GM18511 (cell line): ENCODE measurements at regions not wholly inside any gene's neighbourhood (a gene's known extent, or its start where the extent isn't known, plus 50 kb on each side); places are given as distances from the start of the nearest gene placed in this dataset.
"Not testable (repeated sequence)": the region's sequence is repeated elsewhere in the genome, so short reads cannot be mapped to it uniquely, and the experiment has no call there.

Source experiments
- ATAC-seq: cut with Tn5 transposase; IDR thresholded peaks from one replicate; pipeline ENCODE4 v1.9.1; 2021; ENCODE audit warnings: mild to moderate bottlenecking, moderate library complexity; ENCODE audit not compliant: unreplicated experiment

DNA sequence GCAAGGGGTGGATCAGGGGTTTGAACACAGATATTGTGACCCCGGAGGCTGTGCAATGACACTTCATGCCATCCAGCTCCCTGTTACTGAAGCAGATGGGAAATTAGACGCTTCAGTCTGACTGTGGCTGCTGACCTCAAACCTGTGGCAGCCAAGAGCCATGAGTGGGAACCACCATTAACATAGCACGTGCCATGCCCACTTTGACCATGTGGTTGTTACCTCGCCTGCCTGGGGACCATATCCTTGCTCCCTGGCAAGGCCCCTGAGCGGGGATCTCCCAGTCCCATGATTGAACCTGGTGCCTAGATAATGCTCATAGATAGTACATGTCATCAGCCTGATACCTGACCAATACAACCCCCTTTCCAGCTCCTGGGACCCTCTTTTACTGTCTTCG is 68.9 kb downstream of the CYP26B1 start:
- ATAC-seq: no peak

DNA sequence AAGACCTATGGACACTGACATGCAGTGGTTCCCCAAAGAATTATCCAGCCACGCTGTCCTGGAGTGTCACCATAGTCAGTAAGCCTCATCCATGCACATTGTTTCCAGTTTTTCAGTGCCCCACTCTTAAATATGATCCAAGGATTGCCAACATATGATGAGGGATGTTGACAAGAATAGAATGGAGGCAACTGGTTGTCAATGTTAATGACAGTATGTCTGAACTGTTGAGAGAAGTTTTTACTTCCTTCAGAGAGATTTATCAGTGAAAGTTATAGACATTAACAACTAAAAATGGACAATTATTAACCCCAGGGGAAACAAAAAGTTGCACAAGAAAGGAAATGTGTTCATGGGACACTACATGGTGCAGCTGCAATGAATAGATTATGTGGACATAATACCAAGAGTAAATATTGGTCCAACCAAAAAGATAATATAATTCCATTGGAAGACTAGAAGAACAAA is 69.9 kb downstream of the CYP26B1 start:
- no peak for ATAC-seq

DNA sequence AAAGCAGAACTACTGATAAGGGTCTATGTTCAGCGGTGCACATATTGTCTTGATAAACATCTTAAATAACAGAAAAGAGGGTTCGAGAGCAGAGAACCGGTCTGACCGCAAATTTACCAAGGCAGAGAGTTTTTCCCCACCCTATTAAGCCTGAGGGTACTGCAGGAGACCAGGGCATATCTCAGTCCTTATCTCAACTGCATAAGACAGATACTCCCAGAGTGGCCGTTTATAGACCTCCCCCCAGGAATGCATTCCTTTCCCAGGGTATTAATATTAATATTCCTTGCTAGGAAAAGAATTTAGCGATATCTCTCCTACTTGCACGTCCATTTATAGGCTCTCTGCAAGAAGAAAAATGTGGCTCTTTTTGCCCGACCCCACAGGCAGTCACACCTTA is 74.3 kb downstream of the CYP26B1 start:
- not testable (repeated sequence) for ATAC-seq

DNA sequence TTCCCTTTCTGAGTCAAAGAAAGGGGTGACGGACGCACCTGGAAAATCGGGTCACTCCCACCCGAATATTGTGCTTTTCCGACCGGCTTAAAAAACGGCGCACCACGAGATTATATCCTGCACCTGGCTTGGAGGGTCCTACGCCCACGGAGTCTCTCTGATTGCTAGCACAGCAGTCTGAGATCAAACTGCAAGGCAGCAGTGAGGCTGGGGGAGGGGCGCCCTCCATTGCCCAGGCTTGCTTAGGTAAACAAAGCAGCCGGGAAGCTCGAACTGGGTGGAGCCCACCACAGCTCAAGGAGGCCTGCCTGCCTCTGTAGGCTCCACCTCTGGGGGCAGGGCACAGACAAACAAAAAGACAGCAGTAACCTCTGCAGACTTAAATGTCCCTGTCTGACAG is 83.5 kb downstream of the CYP26B1 start:
- ATAC-seq: not testable (repeated sequence)

DNA sequence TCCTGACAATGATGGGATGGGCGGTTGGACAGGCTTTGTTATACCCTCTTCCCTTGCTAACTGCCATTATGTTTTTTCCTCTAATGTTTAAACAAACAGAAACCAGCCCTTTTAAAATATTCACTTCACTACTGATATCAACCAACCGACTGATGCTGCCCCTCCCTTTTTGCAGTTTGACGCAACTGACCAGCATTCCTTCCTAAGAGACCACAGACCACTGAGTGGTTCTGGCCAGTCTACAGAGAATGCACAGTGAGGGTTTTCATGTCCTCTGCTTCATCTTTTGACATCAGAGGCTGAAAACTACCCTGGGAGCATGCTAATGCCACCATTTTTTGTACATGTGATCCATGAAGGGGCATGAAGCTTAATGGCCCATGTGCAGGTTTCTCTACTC is 85.3 kb downstream of the CYP26B1 start:
- no peak for ATAC-seq

DNA sequence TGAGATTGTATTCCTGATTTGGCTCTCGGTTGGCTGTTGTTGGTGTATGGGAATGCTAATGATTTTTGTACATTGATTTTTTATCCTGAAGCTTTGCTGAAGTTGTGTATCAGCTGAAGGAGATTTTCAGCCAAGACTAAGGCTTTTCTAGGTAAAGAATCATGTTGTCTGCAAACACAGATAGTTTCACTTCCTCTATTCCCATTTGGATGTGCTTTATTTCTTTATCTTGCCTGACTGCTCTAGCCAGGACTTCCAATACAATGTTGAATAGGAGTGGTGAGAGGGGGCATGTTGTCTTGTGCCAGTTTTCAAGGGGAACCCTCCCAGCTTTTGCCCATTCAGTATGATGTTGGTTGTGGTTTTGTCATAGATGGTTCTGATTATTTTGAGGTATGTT is 90.4 kb downstream of the CYP26B1 start:
- ATAC-seq: no peak

DNA sequence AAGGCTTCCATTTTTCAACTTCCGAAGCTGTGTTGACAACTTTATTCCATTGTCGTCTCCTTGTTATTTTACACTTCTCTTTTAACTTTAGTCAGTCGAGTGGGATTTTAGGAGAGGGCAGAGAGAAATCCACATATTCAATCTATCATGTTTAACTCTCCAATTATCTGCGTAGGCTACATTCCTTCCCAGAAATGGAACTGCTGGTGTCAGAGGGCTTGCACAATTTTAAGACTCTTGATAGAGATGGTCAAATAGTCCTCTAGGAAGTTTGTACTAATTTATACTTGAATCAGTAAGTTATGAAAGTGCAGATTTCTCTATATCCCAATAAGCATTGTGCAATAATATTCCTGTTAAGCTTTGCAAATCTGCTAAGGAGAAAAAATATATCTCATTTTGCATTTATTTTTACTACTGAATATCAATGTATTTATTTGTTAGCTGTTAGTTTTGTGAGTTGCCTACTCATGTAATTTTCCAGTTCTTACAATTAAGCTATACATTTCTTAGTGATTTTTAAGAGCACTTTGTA is 95.6 kb downstream of the CYP26B1 start:
- ATAC-seq: no peak

DNA sequence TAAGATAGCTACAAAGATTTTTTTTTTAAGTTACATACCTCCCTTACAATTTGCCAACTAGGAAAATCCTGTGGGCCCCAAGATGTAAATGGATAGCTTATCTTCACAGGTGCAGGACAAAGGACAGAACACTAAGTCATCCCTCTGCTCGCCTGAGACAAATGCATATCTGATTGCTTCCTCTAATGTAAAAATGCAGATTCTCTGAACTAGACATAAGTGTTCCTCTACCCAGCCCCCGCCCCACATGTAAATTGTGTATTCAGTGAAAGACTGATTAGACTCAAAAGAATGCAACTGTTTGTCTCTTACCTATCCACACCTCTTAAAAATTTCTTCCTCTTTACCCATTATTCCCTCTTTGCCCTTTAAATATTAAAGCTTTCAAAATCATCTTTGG is 96.5 kb downstream of the CYP26B1 start:
- ATAC-seq: no peak

DNA sequence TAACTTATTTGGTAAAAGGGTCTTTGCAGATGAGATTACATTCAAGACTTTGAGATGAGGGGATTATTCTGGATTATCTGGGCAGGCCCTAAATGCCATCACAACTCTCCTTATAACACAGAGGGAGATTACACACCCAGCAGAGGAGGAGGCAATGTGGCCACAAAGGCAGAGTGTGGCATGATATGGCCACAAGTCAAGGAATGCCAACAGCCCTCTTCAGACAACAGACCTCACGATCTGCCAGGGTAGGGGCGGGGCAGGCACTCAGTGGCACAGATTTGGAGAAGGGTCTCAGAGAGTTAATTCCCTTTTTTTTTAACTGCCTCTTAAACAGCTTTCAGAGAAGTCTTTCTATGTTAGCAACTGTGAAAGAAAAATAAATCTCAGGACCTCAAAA is 96.9 kb downstream of the CYP26B1 start:
- no peak for ATAC-seq

DNA sequence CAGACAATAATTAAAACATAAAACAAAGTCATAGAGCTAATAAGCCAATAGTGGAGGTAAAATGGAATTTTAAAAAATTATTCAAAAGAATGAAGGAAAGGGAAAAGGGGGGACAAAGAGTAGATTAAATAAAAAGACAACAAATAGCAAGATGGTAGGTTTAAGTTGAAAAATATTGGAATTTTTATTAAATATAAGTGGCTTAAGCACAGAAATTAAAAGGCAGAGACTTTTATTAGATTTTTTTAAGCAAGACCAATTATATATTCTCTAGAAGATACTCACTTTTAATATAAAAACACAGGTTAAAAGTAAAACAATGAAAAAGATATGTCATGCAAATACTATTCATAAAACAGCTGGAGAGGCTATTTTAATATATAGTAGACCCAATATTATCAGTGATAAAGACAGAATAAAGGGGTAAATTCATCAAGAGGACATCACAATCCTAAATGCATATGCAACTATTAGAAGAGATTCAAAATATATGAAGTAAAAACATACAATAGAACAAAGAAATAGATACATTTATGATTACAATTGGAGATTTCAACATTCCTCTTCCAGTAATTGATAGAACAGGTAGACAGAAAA is 98.7 kb downstream of the CYP26B1 start:
- ATAC-seq: no peak

DNA sequence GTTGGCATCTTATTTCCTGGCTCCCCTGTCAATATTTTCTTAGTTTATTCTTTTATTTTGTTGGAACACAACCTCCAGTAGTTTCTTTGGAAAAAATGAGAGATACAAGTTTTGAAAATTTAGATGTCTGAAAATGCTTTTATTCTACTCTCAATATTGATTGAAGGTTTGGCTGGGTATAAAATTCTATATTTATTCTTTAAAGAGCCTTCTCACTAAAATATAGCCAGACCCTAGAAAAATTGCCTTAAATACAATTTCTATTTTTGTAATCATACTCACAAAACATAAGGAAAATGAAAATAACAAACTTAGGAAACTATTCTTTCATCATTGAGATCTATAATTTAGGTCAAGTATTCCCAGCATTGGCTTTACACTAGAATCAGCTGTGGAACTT is 103.7 kb downstream of the CYP26B1 start:
- ATAC-seq: no peak

DNA sequence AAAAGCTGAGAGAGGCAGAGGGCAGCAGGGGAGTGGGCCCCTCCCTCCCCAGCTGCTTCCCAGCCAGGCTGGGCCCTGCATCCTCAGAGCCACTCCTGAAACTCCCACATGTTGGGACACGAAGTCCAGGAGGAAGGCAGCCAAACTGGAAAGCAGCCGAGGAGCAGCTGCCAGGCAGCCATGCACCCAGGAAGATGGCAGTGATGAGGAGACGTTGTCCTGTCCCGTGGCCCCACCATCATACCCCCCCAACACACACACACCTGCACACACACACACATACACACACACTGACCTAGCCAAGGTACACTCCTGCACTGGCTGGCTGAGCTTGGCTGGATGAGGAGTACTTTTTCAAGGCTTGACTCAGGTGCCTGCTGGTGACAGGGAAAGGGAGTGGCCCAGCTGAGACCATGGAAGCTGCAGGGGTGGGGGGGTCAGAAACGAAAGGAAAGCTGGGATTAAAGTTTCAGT is 106.0 kb downstream of the CYP26B1 start:
- ATAC-seq: no peak

DNA sequence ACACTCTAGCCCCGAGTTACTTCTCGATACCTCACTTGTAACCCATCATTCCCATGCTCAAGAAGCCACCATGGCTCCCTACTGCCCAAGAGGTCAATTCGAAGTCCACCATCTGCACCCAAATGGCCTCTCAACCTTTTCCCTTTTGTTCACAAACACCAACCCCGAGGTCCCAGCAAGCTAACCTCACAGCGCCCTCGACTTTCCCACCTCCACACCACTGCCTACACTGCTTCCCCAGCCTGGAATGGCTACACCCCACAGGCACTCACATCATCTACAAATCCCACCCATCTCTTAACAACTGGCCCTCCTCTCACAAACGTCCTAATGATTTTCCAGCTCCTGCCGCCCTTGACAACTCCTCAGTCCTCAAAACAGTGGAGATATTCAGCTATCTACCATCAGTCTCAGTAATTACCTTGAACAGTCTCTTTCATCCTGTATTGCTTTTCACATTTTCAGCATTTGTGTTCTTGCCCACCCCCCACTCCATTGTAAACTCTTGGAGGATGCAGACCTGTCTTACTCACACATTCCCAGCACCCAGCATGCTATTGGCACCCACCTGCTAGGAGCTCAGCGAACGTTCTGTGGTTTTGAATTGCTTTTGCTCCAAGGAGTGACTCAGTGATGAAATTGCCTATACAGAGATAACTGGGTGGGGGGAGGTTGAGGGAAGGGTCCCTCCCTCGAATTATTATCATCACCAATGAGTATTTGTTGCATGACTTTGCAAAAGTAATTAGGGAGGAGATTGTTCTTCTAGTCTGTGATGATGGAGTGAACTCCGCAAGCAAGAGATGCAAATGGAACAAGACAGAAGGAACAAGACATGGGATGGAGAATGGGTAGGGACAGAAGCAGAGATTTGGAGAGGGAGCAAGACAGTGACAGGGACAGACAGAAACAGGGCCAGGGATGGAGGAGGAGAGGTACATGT is 106.8 kb downstream of the CYP26B1 start:
- no peak for ATAC-seq

DNA sequence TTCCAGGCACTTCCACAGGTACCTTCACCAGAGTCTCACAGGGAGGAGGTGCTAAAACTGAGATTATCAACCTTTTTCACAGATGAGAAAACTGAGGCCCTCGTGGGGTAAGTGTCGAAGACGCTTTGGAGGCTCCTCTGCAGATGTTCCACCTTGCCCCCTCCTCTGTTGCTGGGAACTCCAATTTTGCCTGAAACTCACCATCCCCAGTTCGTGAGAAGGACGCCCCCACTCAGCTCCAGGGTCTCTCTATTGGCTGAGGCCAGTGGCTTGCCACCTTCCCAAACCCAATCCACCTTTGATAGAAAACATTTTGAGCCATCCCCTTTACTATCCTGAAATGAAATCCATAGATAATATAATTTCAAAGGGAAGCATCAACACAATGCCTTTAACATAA is 109.1 kb downstream of the CYP26B1 start:
- ATAC-seq: no peak

DNA sequence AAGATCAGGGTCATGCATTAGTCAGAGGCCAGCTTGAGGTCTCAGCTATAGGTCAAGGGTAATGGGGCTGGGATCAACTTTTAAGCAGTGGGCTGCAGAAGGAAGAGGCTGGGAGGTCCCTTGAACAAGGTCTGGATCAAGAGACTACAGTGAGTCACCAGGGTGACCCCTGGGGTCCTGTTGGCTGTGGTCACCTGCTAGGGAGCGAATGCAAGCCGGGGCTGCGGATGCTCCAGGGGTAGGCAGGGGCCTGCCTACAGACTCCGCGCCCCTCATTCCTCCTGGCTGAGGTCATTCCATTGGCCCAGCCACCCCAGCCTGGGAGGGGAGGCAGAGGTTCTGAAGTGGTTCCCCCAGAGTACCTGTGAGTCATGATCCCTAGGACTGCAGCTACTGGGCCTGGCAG is 110.4 kb downstream of the CYP26B1 start:
- no peak for ATAC-seq

DNA sequence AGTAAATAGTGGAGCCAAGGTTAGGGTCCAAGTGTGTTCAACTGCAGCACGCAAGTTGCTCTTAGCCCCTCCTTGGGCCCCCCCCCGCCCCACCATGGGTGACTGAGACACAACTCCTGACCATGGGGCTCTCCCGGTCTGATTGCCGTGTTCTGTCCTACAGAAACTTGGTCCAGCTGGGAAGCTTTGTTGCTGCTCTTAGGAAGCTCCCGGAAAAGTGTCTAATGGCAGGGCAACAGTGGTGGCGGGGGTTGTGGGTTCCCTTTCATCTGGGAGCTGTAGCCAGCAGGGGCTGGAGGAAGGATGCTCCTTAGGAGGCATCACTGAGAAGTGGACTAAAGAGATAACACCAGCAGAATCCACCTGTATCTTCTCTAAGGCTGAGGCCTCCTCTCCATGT is 111.1 kb downstream of the CYP26B1 start:
- ATAC-seq: no peak

DNA sequence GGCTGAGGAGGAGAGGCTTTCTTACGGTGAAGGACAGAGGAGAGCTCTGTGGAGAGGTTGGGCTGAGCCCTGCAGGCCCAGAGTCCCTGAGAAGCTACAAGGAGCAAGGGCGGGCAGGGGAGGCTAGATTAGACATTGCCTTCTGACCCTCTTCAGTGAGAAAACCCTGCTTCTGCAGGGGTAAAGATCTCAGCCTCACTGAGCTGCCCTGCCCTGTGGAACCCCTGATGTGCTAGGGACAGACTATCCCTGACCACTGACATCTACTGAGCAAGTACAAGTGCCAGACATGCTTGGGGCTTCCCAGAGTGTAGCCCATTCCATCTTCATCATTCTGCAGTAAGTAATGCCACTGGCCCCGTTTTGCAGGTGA is 111.5 kb downstream of the CYP26B1 start:
- ATAC-seq: no peak

DNA sequence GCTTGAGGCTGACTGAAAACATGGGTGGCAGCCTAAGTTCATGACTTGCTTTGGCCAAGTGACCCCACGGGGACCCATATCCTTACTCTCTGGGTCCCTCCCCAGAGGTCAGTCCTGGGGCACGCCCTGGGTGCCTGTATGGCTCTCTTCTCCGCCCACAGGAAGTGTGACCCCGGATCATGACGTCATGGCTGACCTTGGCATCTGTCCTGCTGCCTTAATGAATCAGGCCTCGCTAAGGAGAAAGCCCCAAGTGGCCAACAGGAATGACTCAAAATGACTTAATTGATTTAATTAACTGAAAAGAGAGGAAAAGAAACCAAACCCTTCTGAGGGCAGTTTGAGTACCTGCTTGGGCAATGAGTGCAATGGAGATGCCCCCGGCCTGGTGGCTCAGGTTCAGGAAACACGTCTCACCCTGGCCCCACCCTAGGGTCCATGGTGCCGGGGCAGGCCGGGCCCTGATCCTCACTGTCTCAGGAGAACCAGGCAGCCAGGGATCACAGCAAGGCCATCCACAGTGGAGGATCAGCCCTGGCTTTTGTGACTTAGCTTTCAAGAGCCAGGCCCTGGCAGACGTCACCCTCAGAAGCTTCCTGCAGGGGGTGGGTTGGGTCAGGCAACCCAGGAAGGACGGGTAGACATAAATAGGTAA is 112.0 kb downstream of the CYP26B1 start:
- no peak for ATAC-seq

DNA sequence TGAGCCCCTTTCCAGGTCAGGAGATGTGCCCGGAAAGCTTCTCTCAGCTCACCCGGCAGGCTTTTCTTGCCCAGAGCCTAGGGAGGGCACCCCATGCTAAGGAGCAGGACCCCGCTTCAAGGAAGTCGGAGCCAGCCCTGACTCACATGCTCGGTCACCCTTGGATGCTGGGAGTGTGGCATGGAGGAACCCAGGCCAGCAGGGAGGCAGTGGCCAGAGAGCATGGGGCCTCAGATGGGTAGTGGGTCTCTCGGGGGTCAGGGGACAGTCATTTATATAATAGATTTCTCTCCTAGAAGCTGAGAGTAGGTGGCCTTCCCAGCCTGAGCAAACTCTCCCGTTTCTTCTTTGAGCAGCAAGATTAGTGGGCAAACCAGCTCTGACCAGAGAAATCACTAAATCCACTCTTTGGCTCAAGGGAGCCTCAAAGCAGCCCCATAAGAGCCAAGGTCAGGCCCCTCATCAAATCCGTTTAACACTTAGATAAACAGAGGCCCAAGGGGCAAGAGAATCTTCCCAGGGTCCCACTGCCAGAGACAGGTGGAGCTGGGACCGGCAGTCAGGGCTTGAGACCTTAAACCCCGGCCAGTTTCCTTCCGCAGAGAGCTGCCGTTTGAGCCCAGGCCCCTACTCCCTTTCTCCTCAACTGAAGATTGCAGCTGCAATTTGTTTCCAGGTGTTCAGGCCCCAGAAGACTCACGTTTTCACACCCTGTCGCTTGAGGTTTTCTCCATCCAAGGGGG is 113.1 kb downstream of the CYP26B1 start:
- ATAC-seq: no peak

DNA sequence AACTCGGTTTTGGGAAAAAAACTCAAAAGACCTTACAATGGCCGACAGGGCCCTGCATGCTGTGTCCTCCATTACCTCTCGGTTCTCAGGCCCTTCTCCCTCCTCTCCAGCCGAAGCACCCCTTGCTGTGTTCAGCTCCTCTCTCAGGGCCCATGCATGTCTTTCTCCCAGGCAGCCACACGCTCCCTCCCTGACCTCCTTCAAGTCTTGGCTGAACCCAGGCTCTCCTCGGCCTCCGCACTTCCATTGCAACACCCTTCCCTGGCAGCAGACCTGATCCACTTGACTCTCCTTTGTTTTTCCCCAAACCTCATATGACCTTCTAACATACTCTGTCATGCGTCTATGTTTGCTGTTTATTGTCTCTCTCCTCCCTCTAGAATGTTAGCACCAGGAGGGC is 114.0 kb downstream of the CYP26B1 start:
- no peak for ATAC-seq
